Esophagus muscularis mucosa (tissue), 4 donors: ENCODE measurements at regions not wholly inside any gene's neighbourhood (a gene's known extent, or its start where the extent isn't known, plus 50 kb on each side); places are given as distances from the start of the nearest gene placed in this dataset.
A peak's percentile ranks its signal among the peaks of the same experiment; 100 is the strongest.

Source experiments
- DNase-seq: peaks from one replicate; pipeline ENCODE4 v3.0.0-alpha.2; 2017; ENCODE audit errors: extremely low spot score
- H3K27ac ChIP-seq, 4 donors: fragments of 200-600 bp; sonication (generic); replicated peaks in 1 of 4; 1 replicate in 3 of 4; 2 replicates in 1 of 4; pipeline ENCODE4 v1.5.1; 2016 to 2019; ENCODE audit warnings: mild to moderate bottlenecking in 1 of 4
- H3K27me3 ChIP-seq, 4 donors: fragments of 200-600 bp; sonication (generic); one replicate each; pipeline versions ENCODE4 v1.5.1 to v1.6.0; 2016 to 2019
- H3K36me3 ChIP-seq, 4 donors: fragments of 200-600 bp; sonication (generic); one replicate each; pipeline ENCODE4 v1.5.1; 2016 to 2019
- H3K4me1 ChIP-seq, 4 donors: fragments of 200-600 bp; sonication (generic); one replicate each; pipeline ENCODE4 v1.5.1; 2016 to 2019
- H3K4me3 ChIP-seq, 4 donors: fragments of 200-600 bp; sonication (generic); 1 replicate in 2 of 4; 2 replicates in 2 of 4; pipeline ENCODE4 v1.5.1; 2016 to 2019; ENCODE audit warnings: mild to moderate bottlenecking in 4 of 4, moderate library complexity in 1 of 4
- H3K9me3 ChIP-seq, 4 donors: fragments of 200-600 bp; sonication (generic); 1 replicate in 3 of 4; 2 replicates in 1 of 4; pipeline ENCODE4 v1.5.1; 2016 to 2019
- CTCF ChIP-seq, 3 experiments: fragments of 200-600 bp in 2 of 3; fragments of 450-650 bp in 1 of 3; sonication (generic) in 2 of 3; IDR thresholded peaks; one replicate each; pipeline ENCODE4 v1.5.1; 2017 to 2019; ENCODE audit warnings: antibody characterized with exemption in 3 of 3, mild to moderate bottlenecking in 2 of 3, moderate library complexity in 1 of 3
- EP300 ChIP-seq: sonication (generic); formaldehyde crosslinking; IDR thresholded peaks from one replicate; pipeline ENCODE4 v1.6.1; 2017; ENCODE audit warnings: antibody characterized with exemption
- POLR2A ChIP-seq: fragments of 450-650 bp; IDR thresholded peaks from one replicate; pipeline ENCODE4 v1.6.1; 2017; ENCODE audit warnings: antibody characterized with exemption, moderate library complexity, mild to moderate bottlenecking, low read depth
- POLR2AphosphoS5 ChIP-seq, 2 donors: sonication (generic); formaldehyde crosslinking; IDR thresholded peaks; one replicate each; pipeline ENCODE4 v1.6.1; 2017; ENCODE audit warnings: antibody characterized with exemption in 2 of 2
- WGBS: methylation state at CpG from one replicate; pipeline ENCODE4 v1.1.5; 2018; 5-methylcytosine and 5-hydroxymethylcytosine counted together
- intact Hi-C: fragments of 100-400 bp; cut with DNase I; formaldehyde crosslinking; loops from one replicate; pipeline ENCODE4 v1.15.1; 2023

- no peak for DNase-seq
- H3K4me3 ChIP-seq = no peak overlapping the region
- H3K27me3 ChIP-seq = no peaks in the 10 kb centered on the region
- H3K27ac ChIP-seq = no peak overlapping the region
- H3K4me1 ChIP-seq = no peaks in the 10 kb centered on the region
- H3K9me3 ChIP-seq = no peaks in the 10 kb centered on the region
- intact Hi-C loops = no loop called here
- no peaks in the 10 kb centered on the region for H3K36me3 ChIP-seq
- no peak for TF ChIP-seq EP300
- 98% methylated on average over 6 of the region's 6 CpGs for WGBS
Measured at GRCh38 chr3:31054032-31054431, 159.6 kb upstream of the GADL1 start.

DNA sequence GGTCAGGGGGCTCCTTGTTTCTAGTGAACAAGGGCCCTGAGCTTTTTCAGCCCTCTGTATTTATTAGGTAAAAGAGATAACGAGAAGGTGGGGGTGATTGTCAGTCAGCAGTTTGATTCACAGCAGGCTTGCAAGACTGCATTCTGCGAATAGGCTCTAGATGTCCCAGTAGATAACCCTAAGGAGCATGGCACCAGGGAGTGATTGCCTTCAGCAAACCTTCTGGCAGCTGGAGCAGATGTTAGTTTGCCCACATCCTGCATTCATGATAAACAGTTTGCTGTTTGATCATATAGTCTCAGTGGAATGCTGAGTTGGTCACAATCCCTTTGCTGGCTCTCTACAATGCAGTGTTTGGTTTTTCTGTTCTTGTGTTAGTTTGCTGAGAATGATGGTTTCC is 161.3 kb upstream of the GADL1 start:
- Histone ChIP-seq H3K27ac (no peak overlapping the region), H3K4me3 (no peak overlapping the region), H3K4me1 (no peaks in the 10 kb centered on the region), H3K9me3 (peaks cover 0 to 5% (median 0%) of the 10 kb centered on the region in 4 donors), H3K27me3 (no peaks in the 10 kb centered on the region), H3K36me3 (no peaks in the 10 kb centered on the region)
- DNase-seq = no peak
- TF ChIP-seq EP300 = no peak
- TF ChIP-seq CTCF (IDR thresholded peaks at IDR 0.05) = no peak
- TF ChIP-seq POLR2AphosphoS5 (IDR thresholded peaks at IDR 0.05) = no peak
- TF ChIP-seq POLR2A = no peak
- intact Hi-C loops = no loop called here
- 89% methylated on average over 2 of the region's 2 CpGs for WGBS

- Histone ChIP-seq H3K27me3 (no peaks in the 10 kb centered on the region), H3K4me1 (no peaks in the 10 kb centered on the region), H3K36me3 (no peaks in the 10 kb centered on the region), H3K4me3 (no peak overlapping the region), H3K9me3 (peaks cover 0 to 5% (median 0%) of the 10 kb centered on the region in 4 donors), H3K27ac (no peak overlapping the region)
- intact Hi-C loops = no loop called here
- no peak for DNase-seq
- WGBS = 78% methylated on average over 3 of the region's 3 CpGs
- TF ChIP-seq EP300 = no peak
- no peak for TF ChIP-seq CTCF (IDR thresholded peaks at IDR 0.05)
- TF ChIP-seq POLR2AphosphoS5 (IDR thresholded peaks at IDR 0.05) = no peak
- no peak for TF ChIP-seq POLR2A
Measured at GRCh38 chr3:31057891-31058290, 163.4 kb upstream of the GADL1 start.

DNA sequence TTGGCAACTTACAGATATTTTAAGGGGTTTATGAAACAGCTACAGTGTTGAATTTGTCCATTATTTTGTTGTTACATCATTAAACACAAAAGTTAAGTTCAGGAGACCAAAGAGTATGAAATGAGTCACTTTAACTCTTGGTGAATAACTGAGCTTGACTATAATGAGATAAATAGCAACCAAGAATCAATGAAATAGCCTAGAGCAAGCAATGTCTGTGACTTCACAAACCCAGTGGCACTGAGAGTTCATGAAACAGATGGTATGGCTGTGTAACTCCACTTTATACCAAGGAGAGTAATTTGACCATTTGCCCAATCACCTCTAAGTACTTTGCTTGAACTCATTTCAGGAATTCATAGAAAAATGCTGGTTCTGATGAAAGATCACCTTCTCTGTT is 169.6 kb upstream of the GADL1 start:
- intact Hi-C loops = no loop called here
- Histone ChIP-seq H3K4me3 (no peak overlapping the region), H3K36me3 (no peaks in the 10 kb centered on the region), H3K27me3 (no peaks in the 10 kb centered on the region), H3K27ac (no peak overlapping the region), H3K9me3 (peaks cover 0 to 5% (median 0%) of the 10 kb centered on the region in 4 donors), H3K4me1 (peaks cover 0 to 9% (median 3%) of the 10 kb centered on the region in 4 donors)
- TF ChIP-seq POLR2AphosphoS5 (IDR thresholded peaks at IDR 0.05) = no peak
- no peak for TF ChIP-seq EP300
- TF ChIP-seq POLR2A = no peak
- no peak for TF ChIP-seq CTCF (IDR thresholded peaks at IDR 0.05)
- no peak for DNase-seq

- Histone ChIP-seq H3K4me3 (no peak overlapping the region), H3K27ac (no peak overlapping the region), H3K27me3 (no peaks in the 10 kb centered on the region), H3K9me3 (no peaks in the 10 kb centered on the region), H3K4me1 (peaks cover 0 to 9% (median 3%) of the 10 kb centered on the region in 4 donors), H3K36me3 (no peaks in the 10 kb centered on the region)
- TF ChIP-seq POLR2A = no peak
- no peak for DNase-seq
- 92% methylated on average over 1 of the region's 1 CpG for WGBS
- intact Hi-C loops = no loop called here
Measured at GRCh38 chr3:31065765-31066164, 171.3 kb upstream of the GADL1 start.

- 44% methylated on average over 5 of the region's 5 CpGs for WGBS
- Histone ChIP-seq H3K27ac (no peak overlapping the region), H3K27me3 (no peaks in the 10 kb centered on the region), H3K4me3 (no peak overlapping the region), H3K9me3 (no peaks in the 10 kb centered on the region), H3K36me3 (no peaks in the 10 kb centered on the region), H3K4me1 (peaks cover 0 to 9% (median 3%) of the 10 kb centered on the region in 4 donors)
- TF ChIP-seq EP300 (no peak), POLR2AphosphoS5 (IDR thresholded peaks at IDR 0.05) (peak in 1 of 2 donors; percentile 50), CTCF (IDR thresholded peaks at IDR 0.05) (no peak), POLR2A (no peak)
- DNase-seq = no peak
- intact Hi-C loops = no loop called here
Measured at GRCh38 chr3:31067004-31067403, 172.5 kb upstream of the GADL1 start.
